COR-L47 (cell line): ENCODE measurements at regions not wholly inside any gene's neighbourhood (a gene's known extent, or its start where the extent isn't known, plus 50 kb on each side); places are given as distances from the start of the nearest gene placed in this dataset.
"Not testable (repeated sequence)": the region's sequence is repeated elsewhere in the genome, so short reads cannot be mapped to it uniquely, and the experiment has no call there.

Experiments used
- DNase-seq: peaks from one replicate; lab custom pipeline; 2025; lab: John Stamatoyannopoulos, UW

DNA sequence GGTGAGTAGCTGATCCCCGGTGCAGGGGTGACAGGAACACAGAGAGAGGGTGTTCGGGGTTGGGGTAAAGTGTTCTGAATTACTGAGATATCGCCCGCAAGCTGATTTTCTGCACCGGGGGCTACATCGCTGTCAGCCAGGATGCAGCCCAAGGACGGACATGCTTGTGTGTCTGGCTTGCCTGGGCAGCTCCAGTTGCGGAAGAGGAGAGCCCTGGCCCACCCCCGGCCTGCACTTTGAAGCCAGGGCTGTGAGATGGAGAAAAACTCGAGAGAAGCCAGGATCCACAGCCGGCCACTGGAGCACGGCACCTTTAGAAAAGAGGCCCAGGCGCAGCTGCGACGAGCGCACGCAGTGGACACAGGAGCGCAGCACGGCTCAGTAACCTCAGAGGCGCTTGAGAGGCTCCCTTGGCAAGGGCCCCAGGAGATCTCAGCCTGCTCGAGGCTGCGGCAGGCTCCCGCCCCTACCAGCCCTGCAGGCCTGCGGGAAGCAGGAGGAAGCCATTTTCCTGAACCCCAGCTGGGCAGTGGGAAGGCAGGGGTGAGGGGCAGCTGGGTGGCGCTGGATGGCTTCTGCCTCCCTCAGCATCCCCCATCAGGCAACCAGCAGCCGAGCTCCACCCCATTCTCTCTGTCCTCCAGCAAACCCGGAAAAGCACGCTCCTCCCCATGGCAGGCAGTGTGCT is 59.2 kb downstream of the C9orf50 start:
- DNase-seq, result no peak

DNA sequence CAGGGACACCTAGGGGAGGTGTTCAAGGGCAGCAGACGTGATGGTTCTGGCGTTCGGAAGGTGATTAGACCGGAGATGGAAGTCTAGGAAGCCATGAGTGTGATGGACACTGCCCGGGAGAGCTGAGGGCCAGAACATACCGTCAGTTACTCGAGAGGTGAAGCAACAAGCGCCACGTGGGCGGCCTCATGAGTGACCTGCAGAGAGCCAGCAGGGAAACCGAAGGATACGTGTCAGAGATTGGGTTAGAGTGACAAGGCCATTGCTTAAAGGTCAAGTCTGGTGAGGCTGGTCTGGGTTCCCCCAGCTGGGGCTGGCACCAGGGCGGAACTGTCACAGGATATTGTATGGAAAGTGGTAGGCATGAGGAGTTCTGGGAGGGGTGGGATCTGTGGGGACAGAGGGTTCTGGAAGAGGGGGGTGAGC is 60.0 kb downstream of the C9orf50 start:
- no peak for DNase-seq

DNA sequence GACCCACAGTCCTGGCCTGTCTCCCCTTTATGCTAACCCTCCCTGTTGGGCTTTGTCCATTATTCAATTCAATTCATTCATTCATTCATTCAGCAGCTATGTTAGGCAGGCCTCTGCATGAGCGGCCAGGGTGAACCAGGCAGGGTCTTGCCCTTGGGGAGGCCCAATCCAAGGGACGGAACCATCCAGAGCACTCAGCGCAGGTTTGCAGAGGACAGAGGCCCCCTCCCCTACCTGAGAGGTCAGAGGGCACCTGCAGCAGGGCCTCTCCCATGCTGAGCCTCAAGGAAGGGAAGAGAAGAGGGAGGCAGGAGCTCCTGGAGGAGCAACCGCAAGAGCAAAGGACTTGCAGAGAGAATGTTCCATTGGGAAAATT is 61.4 kb downstream of the C9orf50 start:
- no peak for DNase-seq

DNA sequence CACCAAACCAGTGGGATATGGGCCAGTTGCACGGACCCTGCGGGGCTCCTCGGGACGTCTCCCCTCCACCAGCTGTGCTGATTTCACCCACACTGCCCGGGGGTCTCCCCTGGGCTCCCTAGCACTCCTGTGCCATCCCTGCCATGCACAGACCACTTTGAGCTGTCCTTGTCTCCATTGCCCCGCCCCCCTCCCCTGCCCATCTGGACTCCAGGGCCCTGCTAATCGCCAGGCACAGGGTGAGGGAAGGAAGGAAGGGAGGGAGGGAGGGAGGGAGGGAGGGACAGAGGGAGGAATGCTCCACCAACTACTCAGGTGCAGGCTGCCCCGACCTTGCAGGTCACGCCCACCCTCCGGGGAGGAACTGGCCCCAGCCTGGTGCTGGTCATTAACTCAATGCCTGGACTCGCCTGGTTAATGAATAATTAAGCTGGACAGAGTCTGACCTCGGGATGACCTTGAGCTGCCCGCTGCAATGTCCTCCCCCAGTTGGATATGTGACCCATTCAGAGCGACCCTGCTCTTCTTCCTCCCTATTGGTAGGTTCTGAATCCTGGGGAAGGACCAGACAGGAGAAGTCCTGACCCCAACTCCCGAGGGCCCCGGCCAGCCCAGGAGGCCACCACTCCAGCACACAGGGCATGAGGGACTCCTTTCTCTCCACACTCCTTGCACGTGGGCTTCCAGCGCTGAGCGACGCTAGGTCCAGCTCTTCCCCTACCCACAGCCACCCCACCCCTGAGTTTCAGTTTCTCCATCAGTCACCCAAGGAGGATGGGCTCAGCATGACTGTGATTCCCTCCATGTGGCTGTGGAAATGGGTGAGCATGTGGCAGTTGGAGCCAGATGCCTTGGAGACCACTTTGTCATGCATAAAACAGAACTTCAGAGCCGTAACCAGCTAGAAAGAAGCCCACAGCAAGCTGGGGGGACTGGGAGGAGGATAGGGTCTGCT is 62.1 kb downstream of the C9orf50 start:
- DNase-seq, result no peak

DNA sequence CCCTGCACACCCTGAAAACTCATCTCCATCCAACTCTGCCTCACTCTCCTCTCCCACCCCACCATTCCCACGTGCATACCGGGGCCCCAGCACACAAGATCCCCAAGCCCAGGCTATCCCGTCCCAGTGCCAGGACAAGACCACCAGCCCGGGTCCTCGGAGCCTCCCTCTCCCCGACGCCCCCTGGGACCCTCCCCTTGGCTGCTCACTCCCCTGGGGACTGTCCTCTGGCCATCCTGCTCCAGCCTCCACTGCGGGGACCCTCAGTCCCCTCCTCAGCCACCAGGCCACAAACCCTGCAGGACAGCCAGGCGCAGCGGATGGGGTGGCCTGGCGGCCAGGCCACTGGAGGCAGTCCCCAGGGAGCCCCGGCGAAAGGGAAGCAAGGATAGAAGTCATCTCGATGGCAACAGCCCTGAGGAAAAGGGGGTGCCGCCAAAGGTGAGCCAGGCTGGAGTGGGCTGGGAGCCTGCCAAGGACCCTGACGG is 62.8 kb downstream of the C9orf50 start:
- DNase-seq, result no peak

DNA sequence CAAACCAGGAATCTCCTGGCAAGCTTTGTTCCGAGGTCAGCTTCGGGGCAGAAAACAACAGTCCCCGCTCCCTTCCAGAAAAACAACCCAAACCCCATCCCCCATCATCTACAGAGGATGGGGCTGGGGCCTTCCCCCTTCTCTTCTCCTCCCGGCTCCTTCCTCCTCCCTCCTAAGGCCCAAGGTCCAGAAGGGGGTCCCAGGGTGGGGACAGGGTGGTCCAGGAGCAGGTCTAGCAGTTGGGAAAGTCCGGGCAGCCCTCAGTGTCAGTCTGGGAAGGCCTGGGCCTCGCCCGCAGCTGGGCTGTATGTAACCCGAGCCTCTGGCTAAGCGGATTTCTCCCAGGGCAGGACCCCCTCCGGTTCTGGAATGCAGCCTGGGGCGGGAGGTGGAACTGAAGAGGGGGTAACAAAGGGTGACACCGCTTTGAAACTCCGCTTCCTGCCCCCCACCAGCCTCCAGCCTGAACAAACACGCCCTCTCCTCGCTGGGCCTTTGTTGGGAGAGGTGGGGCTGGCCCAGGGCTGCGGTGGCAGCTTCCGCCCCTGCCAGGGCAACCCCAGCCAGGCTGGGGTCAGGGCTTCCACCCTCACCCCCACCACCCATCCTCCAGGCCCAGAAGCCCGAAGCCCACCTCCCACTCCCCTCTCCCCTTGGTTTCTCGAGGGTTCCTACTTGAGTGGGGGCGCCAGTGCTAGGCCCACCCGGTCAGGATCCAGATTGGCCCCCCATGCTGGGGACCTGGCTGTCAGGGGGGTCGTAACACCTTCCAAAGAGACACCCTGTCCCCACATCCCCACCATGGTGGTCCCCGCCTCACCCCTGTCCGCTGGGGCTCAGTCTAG is 63.5 kb downstream of the C9orf50 start:
- DNase-seq, result no peak

DNA sequence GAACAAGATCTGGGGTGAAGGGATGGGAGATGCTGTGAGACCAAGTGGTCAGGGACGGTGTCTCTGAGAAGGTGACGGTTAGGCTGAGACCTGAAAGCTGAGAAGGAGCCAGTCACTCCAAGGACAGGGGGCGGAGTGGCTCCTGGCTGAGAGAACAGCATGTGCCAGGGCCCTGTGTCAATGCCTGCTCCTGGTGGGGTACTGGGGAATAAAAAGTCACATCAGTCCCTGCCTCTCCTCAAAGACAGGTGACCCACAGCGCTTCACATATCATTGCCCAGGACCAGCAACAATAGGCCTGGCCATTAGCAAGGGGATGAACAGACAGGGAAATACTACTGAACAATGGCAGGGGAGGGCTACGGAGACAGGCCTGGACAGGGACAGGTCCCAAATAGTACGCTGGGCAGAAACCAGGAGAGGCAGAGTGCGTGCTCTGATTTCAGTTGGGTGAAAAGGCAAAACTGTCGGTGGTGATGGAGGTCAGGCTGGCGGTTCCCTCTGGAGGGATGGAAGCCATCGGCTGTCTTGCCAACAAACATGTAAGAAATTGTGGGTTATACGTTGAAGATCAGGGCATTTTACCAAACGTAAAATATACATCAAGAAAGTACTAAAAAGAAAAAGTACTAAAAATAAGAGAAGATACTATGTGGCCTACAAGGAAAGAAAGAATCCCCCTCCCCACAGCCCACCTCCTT is 64.3 kb downstream of the C9orf50 start:
- no peak for DNase-seq

DNA sequence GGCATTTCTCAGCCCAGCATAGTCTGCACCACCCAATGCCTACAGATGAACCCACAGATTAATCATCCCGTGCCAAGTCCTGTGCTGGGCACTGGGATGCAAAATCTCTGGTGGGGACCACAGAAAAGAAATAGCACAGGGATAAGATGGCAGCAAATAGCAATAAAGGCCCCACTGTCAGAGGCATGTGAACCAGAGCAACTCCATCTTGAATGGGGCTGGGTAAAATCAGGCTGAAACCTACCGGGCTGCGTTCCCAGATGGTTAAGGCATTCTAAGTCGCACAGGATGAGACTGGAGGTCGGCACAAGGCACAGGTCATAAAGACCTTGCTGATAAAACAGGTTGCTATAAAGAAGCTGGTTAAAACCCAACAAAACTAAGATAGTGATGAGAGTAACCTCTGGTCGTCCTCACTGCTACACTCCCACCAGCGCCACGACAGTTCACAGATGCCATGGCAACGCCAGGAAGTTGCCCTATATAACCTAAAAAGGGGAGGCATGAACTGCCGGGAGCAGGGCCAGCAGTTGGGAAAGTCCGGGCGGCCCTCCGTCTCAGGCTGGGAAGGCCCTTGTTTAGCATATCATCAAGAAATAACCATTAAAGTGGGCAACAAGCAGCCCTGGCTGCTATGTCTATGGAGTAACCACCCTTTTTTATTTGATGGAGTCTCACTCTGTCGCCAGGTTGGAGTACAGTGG is 65.2 kb downstream of the C9orf50 start:
- DNase-seq, result no peak

DNA sequence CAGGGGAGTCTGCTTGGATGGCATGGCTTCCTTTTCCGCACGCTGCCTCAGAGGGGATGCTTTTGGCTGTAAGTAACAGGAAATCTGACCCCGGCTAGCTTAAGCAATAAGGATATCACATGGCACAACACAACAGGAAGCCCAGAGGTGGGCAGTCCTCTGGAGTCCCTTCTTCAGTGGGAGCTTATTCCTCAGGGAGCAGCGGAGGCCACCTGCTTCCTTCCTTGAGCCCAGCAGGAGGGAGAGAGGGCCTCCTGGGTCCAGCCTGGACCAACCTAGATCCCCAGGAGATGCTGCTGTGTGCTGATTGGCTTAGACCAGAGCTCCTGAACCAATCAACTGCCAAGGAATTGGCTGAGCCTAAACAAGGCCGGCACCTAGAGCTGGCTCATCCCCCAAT is 66.3 kb downstream of the C9orf50 start:
- no peak for DNase-seq

DNA sequence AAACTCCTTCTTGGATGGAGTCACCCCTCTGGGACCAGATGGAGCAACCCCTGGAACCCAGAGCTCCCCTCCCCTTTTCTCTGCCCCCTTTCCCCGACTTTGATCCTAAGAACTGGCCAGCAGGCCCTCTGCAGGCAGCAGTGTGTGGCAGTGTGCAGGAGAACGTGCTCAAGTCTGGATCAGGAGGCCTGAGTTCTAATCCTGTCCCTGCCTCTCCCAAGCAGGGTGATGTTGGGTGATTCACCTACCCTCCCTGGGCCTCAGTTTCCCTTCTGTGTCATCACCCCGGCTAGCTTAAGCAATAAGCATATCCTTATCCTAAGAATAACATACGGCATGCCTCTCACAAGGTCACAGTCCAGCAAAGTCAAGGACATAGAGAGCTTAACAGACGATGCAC is 67.6 kb downstream of the C9orf50 start:
- DNase-seq, result no peak

DNA sequence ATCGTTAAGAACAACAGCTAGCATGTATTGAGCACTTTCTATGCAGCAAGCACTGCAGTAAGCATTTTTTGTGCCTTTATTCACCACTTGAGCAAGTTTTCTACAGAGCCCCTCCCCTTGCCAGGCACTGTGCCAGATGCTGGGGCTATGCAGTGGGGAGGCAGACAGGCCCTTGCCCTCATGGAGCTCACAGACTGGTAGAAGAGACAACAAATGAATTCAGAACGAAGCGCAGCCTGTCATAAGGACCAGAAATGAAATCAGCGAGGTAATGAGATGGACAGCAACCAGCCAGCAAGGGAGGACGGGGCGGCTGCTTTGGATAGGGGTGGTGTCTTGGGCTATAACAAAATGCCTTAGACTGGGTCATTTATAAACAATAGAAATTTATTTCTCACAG is 68.8 kb downstream of the C9orf50 start:
- DNase-seq, result no peak

DNA sequence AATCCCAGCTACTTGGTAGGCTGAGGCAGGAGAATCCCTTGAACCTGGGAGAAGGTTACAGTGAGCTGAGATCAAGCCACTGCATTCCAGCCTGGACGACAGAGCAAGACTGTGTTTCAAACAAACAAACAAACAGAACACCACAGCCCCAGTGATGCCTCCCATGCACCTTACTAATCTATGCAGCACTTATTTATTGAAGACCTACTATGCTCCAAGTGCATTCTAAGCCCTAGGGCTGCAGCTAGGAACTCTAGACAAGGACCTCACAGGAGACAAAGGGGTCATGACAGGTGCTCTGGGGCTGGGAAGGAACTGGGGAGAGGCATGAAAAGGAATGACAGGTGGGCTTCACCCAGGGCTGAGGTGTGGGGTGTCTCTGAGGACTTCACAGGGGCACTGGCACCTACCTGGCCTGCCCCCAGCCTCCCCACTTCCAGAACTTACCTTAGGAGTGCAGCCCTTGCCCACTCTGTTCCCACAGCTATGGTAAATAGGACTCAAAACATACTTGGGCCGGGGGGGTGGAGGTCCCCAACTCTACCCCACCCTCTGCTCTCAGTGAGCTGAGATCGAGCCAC is 69.4 kb downstream of the C9orf50 start:
- no peak for DNase-seq

DNA sequence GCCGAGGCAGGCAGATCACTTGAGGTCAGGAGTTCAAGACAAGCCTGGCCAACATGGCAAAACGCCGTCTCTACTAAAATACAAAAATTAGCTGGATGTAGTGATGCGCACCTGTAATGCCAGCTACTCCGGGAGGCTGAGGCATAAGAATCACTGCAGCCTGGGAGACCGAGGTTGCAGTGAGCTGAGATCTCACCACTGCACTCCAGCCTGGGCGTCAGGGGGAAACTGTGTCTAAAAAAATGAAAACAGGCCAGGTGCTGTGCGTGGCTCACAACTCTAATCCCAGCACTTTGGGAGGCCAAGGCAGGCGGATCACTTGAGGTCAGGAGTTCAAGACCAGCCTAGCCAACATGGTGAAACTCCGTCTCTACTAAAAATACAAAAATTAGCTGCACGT is 69.9 kb downstream of the C9orf50 start:
- not testable (repeated sequence) for DNase-seq

DNA sequence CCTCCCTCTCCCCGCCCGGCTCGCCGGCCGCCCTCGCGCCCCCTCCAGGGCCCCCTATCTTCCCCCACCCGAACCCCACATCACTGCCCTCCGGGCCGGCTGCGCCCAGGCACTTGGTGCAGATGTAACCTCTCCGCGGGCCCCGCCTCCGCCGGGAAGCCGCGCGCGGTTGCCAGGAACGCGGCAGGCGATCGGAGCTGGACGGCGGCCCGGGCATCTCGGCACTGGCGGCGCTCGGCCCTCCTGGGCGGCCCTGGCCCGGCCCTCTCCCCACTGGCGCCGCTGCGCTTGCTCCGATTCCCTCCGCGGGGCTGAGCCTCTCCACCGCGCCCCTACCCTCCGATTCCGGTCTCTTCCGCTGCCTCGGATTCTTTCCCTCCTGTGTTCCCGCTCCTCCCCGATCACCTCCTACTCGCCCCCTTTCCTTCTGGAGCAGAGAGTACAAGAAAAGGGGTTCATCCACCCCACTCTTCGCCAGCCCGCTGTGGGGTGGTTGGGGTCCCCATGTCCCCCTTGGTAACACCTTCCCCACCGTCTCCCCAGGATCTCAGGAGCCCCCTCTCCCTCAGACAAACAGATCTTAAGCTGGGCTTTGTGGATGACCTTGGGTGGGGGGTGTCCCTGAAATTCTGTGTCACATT is 70.6 kb downstream of the C9orf50 start:
- DNase-seq, result peak; percentile 73

DNA sequence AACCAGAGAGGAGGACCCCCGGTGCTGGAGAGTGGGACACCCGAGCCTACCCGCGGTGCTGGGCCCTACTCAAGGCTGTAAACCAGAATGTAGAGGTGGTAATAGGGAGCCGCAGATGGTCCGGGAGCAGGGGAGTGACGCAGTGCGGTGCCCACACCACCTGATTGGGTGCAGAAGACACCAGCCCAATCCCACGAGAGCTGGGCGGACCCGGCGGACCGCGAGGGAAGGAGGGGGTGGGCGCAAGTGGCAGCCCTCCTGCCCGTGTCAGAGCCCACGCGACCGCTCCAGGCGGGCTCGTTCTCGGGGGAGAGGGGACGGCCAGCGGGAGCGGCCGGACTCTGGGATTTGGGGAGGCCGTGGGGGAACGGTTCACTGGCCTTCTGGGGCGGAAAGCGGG is 71.2 kb downstream of the C9orf50 start:
- no peak for DNase-seq

DNA sequence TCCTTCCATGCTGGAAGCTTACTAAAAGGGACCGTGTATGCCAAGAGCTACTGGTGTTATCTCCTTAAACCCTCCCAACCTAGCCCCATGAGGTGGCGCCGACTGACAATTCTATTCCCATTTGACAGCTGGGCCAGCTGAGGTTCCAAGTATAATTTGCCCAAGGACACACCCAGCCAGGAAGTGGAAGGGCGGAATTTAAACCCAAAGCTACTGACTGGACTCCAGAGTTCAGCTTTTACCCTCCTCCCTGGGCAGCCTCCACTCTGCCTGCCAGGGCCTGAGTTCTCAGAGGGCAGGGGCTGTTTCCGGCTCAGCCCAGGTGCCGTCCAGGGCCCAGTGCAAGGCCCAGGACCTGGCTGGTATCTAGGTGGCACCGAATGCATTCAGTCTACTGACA is 71.8 kb downstream of the C9orf50 start:
- no peak for DNase-seq

DNA sequence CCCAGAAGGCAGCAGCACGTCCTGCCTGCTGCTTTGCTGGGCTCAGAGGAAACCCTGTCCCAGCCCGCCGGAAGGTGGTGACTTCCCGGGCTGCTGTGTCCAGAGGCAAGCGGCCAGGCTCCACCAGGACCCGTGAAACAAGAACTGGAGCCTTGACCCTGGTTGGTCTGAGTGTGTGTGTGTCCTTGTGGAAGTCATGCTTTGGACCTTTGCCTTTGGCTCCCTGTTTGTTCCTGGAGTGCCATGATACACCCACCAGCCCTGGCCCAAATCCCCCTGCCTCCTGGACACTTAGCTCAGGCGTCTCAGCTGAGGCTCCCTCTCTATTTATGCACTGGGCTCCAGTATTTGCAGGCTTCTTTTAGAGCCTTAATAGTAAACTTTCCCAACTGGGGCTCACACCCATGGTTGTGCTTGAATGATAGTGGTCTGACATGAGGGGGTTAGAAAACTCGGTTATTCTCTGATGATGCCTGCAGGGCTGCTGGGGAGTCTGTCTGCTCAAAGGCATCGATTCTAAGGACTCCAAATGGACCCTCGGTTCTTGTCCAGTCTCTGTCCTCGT is 72.2 kb downstream of the C9orf50 start:
- DNase-seq, result no peak

DNA sequence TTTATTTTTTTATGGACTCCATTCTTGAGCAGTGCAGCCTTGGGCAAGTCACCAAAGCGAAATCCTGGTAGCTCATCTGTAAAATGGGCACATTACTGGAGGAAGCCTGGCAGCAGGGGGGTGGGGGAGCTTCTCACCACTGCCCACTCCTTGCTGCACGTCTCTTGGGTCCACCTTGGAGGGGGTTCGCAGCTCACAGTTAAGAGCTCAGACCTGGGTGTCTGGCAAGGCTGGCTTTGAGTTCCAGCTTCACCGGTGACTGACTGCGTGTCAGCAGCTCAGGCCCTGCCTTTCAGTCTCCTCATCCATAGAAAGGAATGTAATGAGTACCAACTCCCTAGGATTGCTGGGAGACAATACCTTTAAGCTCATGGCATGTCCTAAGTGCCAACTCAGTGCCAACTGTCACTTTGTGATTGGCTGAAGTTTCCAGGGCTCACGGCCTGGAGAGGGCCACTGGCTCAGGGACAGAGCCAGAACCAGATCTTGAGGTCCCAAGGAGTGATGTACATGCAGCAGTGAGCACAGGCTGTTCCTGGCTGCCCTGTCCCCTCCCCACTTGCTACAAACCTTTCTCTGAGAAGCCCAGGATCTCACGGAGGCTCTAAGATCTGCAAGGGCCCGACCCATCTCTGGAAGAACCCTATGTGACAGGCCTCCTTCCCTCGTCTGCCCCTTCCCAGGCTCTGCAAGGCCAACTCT is 72.9 kb downstream of the C9orf50 start:
- no peak for DNase-seq

DNA sequence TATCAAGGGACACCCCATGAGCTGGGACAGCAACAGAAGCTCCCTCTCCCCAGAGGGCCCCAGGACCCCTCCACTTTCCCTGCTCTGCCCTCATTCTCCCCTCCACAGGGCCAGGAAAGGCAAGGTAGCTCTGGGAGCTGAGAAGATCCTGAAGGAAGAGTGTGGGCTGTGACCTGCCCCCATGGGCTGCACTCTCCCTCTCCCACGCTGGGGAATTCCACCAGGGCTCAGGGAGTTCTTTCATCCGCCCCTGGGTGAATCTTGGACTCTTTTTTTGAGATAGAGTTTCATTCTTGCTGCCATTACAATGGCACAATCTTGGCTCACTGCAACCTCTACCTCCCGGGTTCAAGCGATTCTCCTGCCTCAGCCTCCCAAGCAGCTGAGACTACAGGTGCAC is 73.8 kb downstream of the C9orf50 start:
- no peak for DNase-seq
